Trophoblast cell (in vitro differentiated cells and primary cell): ENCODE measurements at regions not wholly inside any gene's neighbourhood (a gene's known extent, or its start where the extent isn't known, plus 50 kb on each side); places are given as distances from the start of the nearest gene placed in this dataset.

ENCODE experiments used
- DNase-seq, 2 donors: peaks; one replicate each; pipeline ENCODE4 v3.0.0-alpha.2; 2016
- H2AFZ ChIP-seq: 2 replicates; pipeline ENCODE4 v1.6.1; 2013; ENCODE audit warnings: low read length, moderate library complexity, mild to moderate bottlenecking; ENCODE audit not compliant: insufficient read depth, poor library complexity
- H2AK5ac ChIP-seq: 2 replicates; pipeline ENCODE4 v1.6.1; 2013; ENCODE audit warnings: mild to moderate bottlenecking, low read length
- H2BK120ac ChIP-seq: 2 replicates; pipeline ENCODE4 v1.6.1; 2013; ENCODE audit warnings: low read length, mild to moderate bottlenecking, moderate library complexity; ENCODE audit not compliant: insufficient read depth, poor library complexity
- H2BK12ac ChIP-seq: 2 replicates; pipeline ENCODE4 v1.6.1; 2013; ENCODE audit warnings: mild to moderate bottlenecking, low read length, moderate library complexity
- H2BK5ac ChIP-seq: 2 replicates; pipeline ENCODE4 v1.6.1; 2013; ENCODE audit warnings: low read length, low read depth, moderate library complexity, mild to moderate bottlenecking; ENCODE audit not compliant: poor library complexity
- H3K14ac ChIP-seq: 2 replicates; pipeline ENCODE4 v1.6.1; 2013; ENCODE audit warnings: mild to moderate bottlenecking, low read length
- H3K18ac ChIP-seq: 2 replicates; pipeline ENCODE4 v1.6.1; 2013; ENCODE audit warnings: mild to moderate bottlenecking, low read length
- H3K23ac ChIP-seq: 2 replicates; pipeline ENCODE4 v1.6.1; 2013; ENCODE audit warnings: low read length
- H3K27ac ChIP-seq: 2 replicates; pipeline ENCODE4 v1.5.1; 2013; ENCODE audit warnings: low read depth, mild to moderate bottlenecking, inconsistent platforms, low read length, moderate library complexity
- H3K27me3 ChIP-seq: 2 replicates; pipeline ENCODE4 v1.6.1; 2013; ENCODE audit warnings: inconsistent platforms, mild to moderate bottlenecking, low read length, moderate library complexity; ENCODE audit not compliant: insufficient read depth
- H3K36me3 ChIP-seq, 2 experiments: 1 replicate in 1 of 2; 2 replicates in 1 of 2; pipeline ENCODE4 v1.6.1; 2013; ENCODE audit warnings: low read length in 2 of 2, mild to moderate bottlenecking in 2 of 2, moderate library complexity in 1 of 2; ENCODE audit not compliant: insufficient read depth in 2 of 2, control insufficient read depth in 1 of 2
- H3K4ac ChIP-seq: 2 replicates; pipeline ENCODE4 v1.6.1; 2013; ENCODE audit warnings: low read depth, mild to moderate bottlenecking, low read length, moderate library complexity
- H3K4me1 ChIP-seq, 2 experiments: 1 replicate in 1 of 2; 2 replicates in 1 of 2; pipeline ENCODE4 v1.6.1; 2013; ENCODE audit warnings: low read length in 2 of 2, mild to moderate bottlenecking in 2 of 2, moderate library complexity in 1 of 2; ENCODE audit not compliant: insufficient read depth in 2 of 2, control insufficient read depth in 1 of 2
- H3K4me2 ChIP-seq: 2 replicates; pipeline ENCODE4 v1.6.1; 2013; ENCODE audit warnings: inconsistent platforms, mild to moderate bottlenecking, low read length, moderate library complexity
- H3K4me3 ChIP-seq: 2 replicates; pipeline ENCODE4 v1.5.1; 2013; ENCODE audit warnings: mild to moderate bottlenecking, low read depth, low read length, inconsistent platforms
- H3K79me1 ChIP-seq: one replicate; pipeline ENCODE4 v1.6.1; 2013; ENCODE audit warnings: low read length
- H3K79me2 ChIP-seq: 2 replicates; pipeline ENCODE4 v1.6.1; 2013; ENCODE audit warnings: low read length, mild to moderate bottlenecking; ENCODE audit not compliant: control insufficient read depth, insufficient read depth, poor library complexity
- H3K9ac ChIP-seq: 2 replicates; pipeline ENCODE4 v1.6.1; 2013; ENCODE audit warnings: mild to moderate bottlenecking, low read length
- H3K9me3 ChIP-seq: 2 replicates; pipeline ENCODE4 v1.6.1; 2013; ENCODE audit warnings: low read depth, mild to moderate bottlenecking, control low read depth, inconsistent platforms, low read length; ENCODE audit not compliant: insufficient read depth
- H4K12ac ChIP-seq: 2 replicates; pipeline ENCODE4 v1.6.1; 2013; ENCODE audit warnings: low read depth, mild to moderate bottlenecking, low read length, moderate library complexity
- H4K8ac ChIP-seq: 2 replicates; pipeline ENCODE4 v1.6.1; 2013; ENCODE audit warnings: low read depth, mild to moderate bottlenecking, low read length, moderate library complexity
- H4K91ac ChIP-seq: one replicate; pipeline ENCODE4 v1.6.1; 2013; ENCODE audit warnings: low read depth, mild to moderate bottlenecking, low read length, moderate library complexity
- WGBS: extraction: QIAGEN DNeasy Blood & Tissue Kit; methylation state at CpG from one replicate; pipeline ENCODE4 v1.1.7; 2013; ENCODE audit warnings: missing lambda C conversion rate; ENCODE audit not compliant: insufficient read length, insufficient coverage; ENCODE audit errors: extremely low coverage; 5-methylcytosine and 5-hydroxymethylcytosine counted together

- H3K18ac ChIP-seq, result no peak overlapping the region
- H3K27ac ChIP-seq, result no peak overlapping the region
- H3K9me3 ChIP-seq, result no peaks in the 10 kb centered on the region
- no peak overlapping the region for H3K14ac ChIP-seq
- no peak overlapping the region for H2AFZ ChIP-seq
- no peaks in the 10 kb centered on the region for H3K27me3 ChIP-seq
- H3K23ac ChIP-seq, result no peak overlapping the region
- H3K79me1 ChIP-seq, result peaks cover 3% of the 10 kb centered on the region
- H2BK12ac ChIP-seq, result peak overlapping the region; percentile 71
- no peak overlapping the region for H2AK5ac ChIP-seq
- H2BK120ac ChIP-seq, result no peak overlapping the region
- H3K9ac ChIP-seq, result no peak overlapping the region
- peaks cover 3 to 4% of the 10 kb centered on the region in 2 experiments for H3K4me1 ChIP-seq
- H3K4me2 ChIP-seq, result no peak overlapping the region
- H3K4me3 ChIP-seq, result no peak overlapping the region
- no peak overlapping the region for H4K91ac ChIP-seq
- no peaks in the 10 kb centered on the region for H3K79me2 ChIP-seq
- H2BK5ac ChIP-seq, result no peak overlapping the region
- H4K12ac ChIP-seq, result no peak overlapping the region
- H4K8ac ChIP-seq, result no peak overlapping the region
- H3K36me3 ChIP-seq, result no peaks in the 10 kb centered on the region
- no peak overlapping the region for H3K4ac ChIP-seq
- DNase-seq, result no peak
Observed at GRCh38 chr22:27372364-27372763, 429.2 kb downstream of the MN1 start.

GRCh38 chr22:27372969-27373670 is 428.4 kb downstream of the MN1 start:
- no peak overlapping the region for H2BK12ac ChIP-seq
- peak overlapping the region; percentile 8 for H3K4me2 ChIP-seq
- no peaks in the 10 kb centered on the region for H3K27me3 ChIP-seq
- H3K9ac ChIP-seq, result no peak overlapping the region
- no peak for DNase-seq
- peak overlapping the region; percentile 82 for H4K8ac ChIP-seq
- H3K79me2 ChIP-seq, result no peaks in the 10 kb centered on the region
- H2BK120ac ChIP-seq, result no peak overlapping the region
- H3K4ac ChIP-seq, result no peak overlapping the region
- H3K36me3 ChIP-seq, result no peaks in the 10 kb centered on the region
- peaks cover 3 to 4% of the 10 kb centered on the region in 2 experiments for H3K4me1 ChIP-seq
- no CpG with 5 or more reads among the region's 10 CpGs for WGBS
- no peaks in the 10 kb centered on the region for H3K9me3 ChIP-seq
- H3K27ac ChIP-seq, result no peak overlapping the region
- H2BK5ac ChIP-seq, result no peak overlapping the region
- H3K23ac ChIP-seq, result no peak overlapping the region
- peak overlapping the region; percentile 69 for H4K91ac ChIP-seq
- H4K12ac ChIP-seq, result no peak overlapping the region
- no peak overlapping the region for H3K18ac ChIP-seq
- H2AK5ac ChIP-seq, result no peak overlapping the region
- no peak overlapping the region for H3K4me3 ChIP-seq
- peak overlapping the region; percentile 65 for H2AFZ ChIP-seq
- peaks cover 3% of the 10 kb centered on the region for H3K79me1 ChIP-seq
- no peak overlapping the region for H3K14ac ChIP-seq

- Histone ChIP-seq H2BK12ac (no peak overlapping the region), H2AK5ac (no peak overlapping the region), H3K36me3 (no peaks in the 10 kb centered on the region), H3K4me1 (peaks cover 3 to 4% of the 10 kb centered on the region in 2 experiments), H3K14ac (no peak overlapping the region), H3K4ac (no peak overlapping the region), H2BK120ac (no peak overlapping the region), H2BK5ac (no peak overlapping the region), H3K27me3 (no peaks in the 10 kb centered on the region), H3K9me3 (no peaks in the 10 kb centered on the region), H3K4me2 (no peak overlapping the region), H3K4me3 (no peak overlapping the region), H2AFZ (no peak overlapping the region), H3K79me2 (no peaks in the 10 kb centered on the region), H4K8ac (no peak overlapping the region), H3K23ac (no peak overlapping the region), H4K12ac (no peak overlapping the region), H3K18ac (no peak overlapping the region), H4K91ac (no peak overlapping the region), H3K79me1 (peaks cover 3% of the 10 kb centered on the region), H3K9ac (no peak overlapping the region), H3K27ac (no peak overlapping the region)
- no peak for DNase-seq
- WGBS, result no CpG with 5 or more reads among the region's 17 CpGs
Observed at GRCh38 chr22:27377501-27378295, 423.9 kb downstream of the MN1 start.

- Histone ChIP-seq H3K27me3 (no peaks in the 10 kb centered on the region), H3K18ac (no peak overlapping the region), H2BK120ac (no peak overlapping the region), H3K4ac (no peak overlapping the region), H3K36me3 (no peaks in the 10 kb centered on the region), H2AFZ (no peak overlapping the region), H3K14ac (no peak overlapping the region), H2BK5ac (no peak overlapping the region), H2BK12ac (no peak overlapping the region), H3K4me2 (no peak overlapping the region), H3K9me3 (no peaks in the 10 kb centered on the region), H3K27ac (no peak overlapping the region), H4K12ac (no peak overlapping the region), H3K9ac (no peak overlapping the region), H4K91ac (no peak overlapping the region), H4K8ac (no peak overlapping the region), H3K79me2 (no peaks in the 10 kb centered on the region), H2AK5ac (no peak overlapping the region), H3K4me1 (no peaks in the 10 kb centered on the region), H3K4me3 (no peak overlapping the region), H3K79me1 (peaks cover 2% of the 10 kb centered on the region), H3K23ac (no peak overlapping the region)
- no CpG with 5 or more reads among the region's 13 CpGs for WGBS
- no peak for DNase-seq
Observed at GRCh38 chr22:27378311-27378800, 423.2 kb downstream of the MN1 start.
